ENCODE measurements at regions not wholly inside any gene's neighbourhood (a gene's known extent, or its start where the extent isn't known, plus 50 kb on each side); places are given as distances from the start of the nearest gene placed in this dataset.

- Histone ChIP-seq H3K36me3 (ENCODE audit: control insufficient read depth in 4 of 4, insufficient read depth in 4 of 4, low read length in 4 of 4) (no peaks in the 10 kb centered on the region), H3K27me3 (ENCODE audit: control insufficient read depth in 3 of 3, insufficient read depth in 3 of 3, low read length in 2 of 3) (no peaks in the 10 kb centered on the region), H3K9me3 (ENCODE audit: control insufficient read depth in 4 of 4, insufficient read depth in 3 of 4, low read length in 3 of 4) (no peaks in the 10 kb centered on the region), H3K27ac (ENCODE audit: low read depth in 1 of 2, low read length in 1 of 2) (no peak overlapping the region), H3K4me3 (no peak overlapping the region), H3K4me1 (ENCODE audit: control insufficient read depth in 5 of 5, insufficient read depth in 5 of 5, low read length in 5 of 5) (peaks cover 0 to 8% (median 0%) of the 10 kb centered on the region in 5 donors), H3K9ac (ENCODE audit: insufficient read depth in 1 of 2, low read length in 2 of 2) (no peak overlapping the region)
- ATAC-seq (ENCODE audit: insufficient read depth, low FRiP score), result no peak
- no peak for DNase-seq
- WGBS, 2 donors, result 97 to 98% methylated on average over 3 of the region's 3 CpGs
- no peak for TF ChIP-seq CTCF (IDR thresholded peaks at IDR 0.05; ENCODE audit: control extremely low read depth, extremely low read depth)
Observed at GRCh38 chr5:91269198-91269597, 113.9 kb downstream of the ARRDC3 start.

GRCh38 chr5:91266184-91266705 is 116.9 kb downstream of the ARRDC3 start:
- peaks cover 0 to 8% (median 0%) of the 10 kb centered on the region in 5 donors for H3K4me1 ChIP-seq (ENCODE audit: control insufficient read depth in 5 of 5, insufficient read depth in 5 of 5, low read length in 5 of 5)
- no peaks in the 10 kb centered on the region for H3K36me3 ChIP-seq (ENCODE audit: control insufficient read depth in 4 of 4, insufficient read depth in 4 of 4, low read length in 4 of 4)
- no peak overlapping the region for H3K27ac ChIP-seq (ENCODE audit: low read depth in 1 of 2, low read length in 1 of 2)
- no peaks in the 10 kb centered on the region for H3K9me3 ChIP-seq (ENCODE audit: control insufficient read depth in 4 of 4, insufficient read depth in 3 of 4, low read length in 3 of 4)
- 45 to 54% methylated on average over 3 of the region's 3 CpGs for WGBS, 2 donors
- TF ChIP-seq CTCF (IDR thresholded peaks at IDR 0.05; ENCODE audit: control extremely low read depth, extremely low read depth), result no peak
- no peak overlapping the region for H3K9ac ChIP-seq (ENCODE audit: insufficient read depth in 1 of 2, low read length in 2 of 2)
- no peak for DNase-seq
- no peaks in the 10 kb centered on the region for H3K27me3 ChIP-seq (ENCODE audit: control insufficient read depth in 3 of 3, insufficient read depth in 3 of 3, low read length in 2 of 3)
- no peak overlapping the region for H3K4me3 ChIP-seq
- no peak for ATAC-seq (ENCODE audit: insufficient read depth, low FRiP score)

- ATAC-seq (ENCODE audit: insufficient read depth, low FRiP score) (no peak), DNase-seq (no peak)
- Histone ChIP-seq H3K9me3 (ENCODE audit: control insufficient read depth in 4 of 4, insufficient read depth in 3 of 4, low read length in 3 of 4) (no peaks in the 10 kb centered on the region), H3K27me3 (ENCODE audit: control insufficient read depth in 3 of 3, insufficient read depth in 3 of 3, low read length in 2 of 3) (no peaks in the 10 kb centered on the region), H3K36me3 (ENCODE audit: control insufficient read depth in 4 of 4, insufficient read depth in 4 of 4, low read length in 4 of 4) (no peaks in the 10 kb centered on the region), H3K27ac (ENCODE audit: low read depth in 1 of 2, low read length in 1 of 2) (no peak overlapping the region), H3K4me3 (no peak overlapping the region), H3K4me1 (ENCODE audit: control insufficient read depth in 5 of 5, insufficient read depth in 5 of 5, low read length in 5 of 5) (peaks cover 0 to 8% (median 0%) of the 10 kb centered on the region in 5 donors), H3K9ac (ENCODE audit: insufficient read depth in 1 of 2, low read length in 2 of 2) (no peak overlapping the region)
- no peak for TF ChIP-seq CTCF (IDR thresholded peaks at IDR 0.05; ENCODE audit: control extremely low read depth, extremely low read depth)
Observed at GRCh38 chr5:91264311-91265051, 118.6 kb downstream of the ARRDC3 start.
